HG02870 (cell line): ENCODE measurements at regions not wholly inside any gene's neighbourhood (a gene's known extent, or its start where the extent isn't known, plus 50 kb on each side); places are given as distances from the start of the nearest gene placed in this dataset.

Experiments used
- ATAC-seq: cut with Tn5 transposase; IDR thresholded peaks from one replicate; pipeline ENCODE4 v1.9.1; 2021; ENCODE audit warnings: mild to moderate bottlenecking, moderate library complexity; ENCODE audit not compliant: unreplicated experiment

- ATAC-seq: no peak
Observed at GRCh38 chr1:72851597-72851996, 569.3 kb upstream of the NEGR1 start.

DNA sequence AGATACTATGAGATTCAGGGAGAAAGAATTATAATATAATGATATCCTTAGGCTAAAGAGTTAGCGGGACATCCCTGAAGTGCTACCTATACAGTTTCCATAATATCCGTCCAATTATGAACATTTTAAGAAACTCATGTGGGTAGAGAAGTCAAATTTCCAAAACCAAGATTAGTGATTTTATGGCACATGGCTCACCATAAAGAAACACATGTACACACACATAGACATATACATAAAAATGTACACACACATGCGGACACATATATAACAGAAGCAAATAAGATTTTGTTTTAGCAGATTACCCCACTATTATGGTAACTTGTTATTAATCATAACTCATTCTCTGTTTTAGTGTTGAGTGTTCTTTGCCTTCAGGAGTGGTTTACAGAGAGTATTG, 566.7 kb upstream of the NEGR1 start:
- no peak for ATAC-seq

GRCh38 chr1:72847651-72848050, 565.3 kb upstream of the NEGR1 start:
- ATAC-seq: no peak

DNA sequence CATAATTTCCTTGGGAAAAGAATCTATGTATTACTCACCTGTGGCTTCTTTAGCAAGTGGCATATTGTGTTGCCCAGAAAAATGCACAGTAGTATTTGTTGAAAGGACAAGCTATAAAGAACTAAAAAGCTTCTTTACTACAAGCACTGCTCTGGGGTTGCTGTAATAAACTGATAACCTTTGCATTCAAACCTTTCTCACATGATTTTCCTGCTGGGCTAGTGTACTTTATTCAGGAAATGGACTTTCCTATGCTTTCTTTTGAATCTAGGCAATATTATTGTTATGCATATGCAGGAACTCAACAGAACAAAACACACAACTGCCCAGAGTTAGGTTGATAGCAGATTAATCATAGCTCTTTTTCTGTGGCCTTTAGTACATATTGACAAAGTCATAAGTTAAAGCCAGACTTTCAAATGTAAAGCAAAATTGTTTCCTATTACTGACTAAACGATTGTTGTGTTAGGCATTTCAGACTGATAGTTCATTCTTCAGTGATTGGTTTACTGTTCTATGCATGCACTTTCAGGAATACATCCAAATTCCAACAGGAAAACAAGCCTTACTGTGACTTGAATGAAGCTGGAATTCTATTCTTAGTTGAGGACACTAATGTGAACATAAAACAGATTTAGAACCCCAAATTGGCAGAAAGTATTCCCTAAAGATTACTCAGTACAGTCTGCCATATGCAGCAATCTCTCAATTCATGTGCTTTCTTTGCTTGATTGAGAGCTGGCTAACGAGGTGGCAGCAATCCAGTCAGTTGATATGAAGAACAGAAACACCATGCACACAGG, 564.3 kb upstream of the NEGR1 start:
- no peak for ATAC-seq

DNA sequence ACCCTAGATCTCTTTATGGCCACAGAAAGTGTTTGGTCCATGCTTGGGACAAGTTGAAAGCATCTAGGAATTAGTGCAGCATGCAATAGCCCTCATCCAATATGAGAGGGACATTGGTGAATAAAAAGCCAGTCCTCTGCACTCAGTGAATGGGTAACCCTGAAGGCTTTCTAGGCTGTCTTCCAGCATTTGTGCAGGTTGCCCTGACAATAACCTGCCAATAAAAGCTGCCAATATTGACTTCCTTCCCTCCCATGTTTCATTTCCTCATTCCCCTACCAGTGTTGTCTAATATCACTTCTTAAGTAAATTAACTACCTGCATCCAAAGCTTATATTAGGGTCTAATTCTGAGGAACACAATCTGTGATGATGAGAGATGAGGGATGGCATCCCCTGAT, 563.6 kb upstream of the NEGR1 start:
- ATAC-seq: no peak

- no peak for ATAC-seq
Observed at GRCh38 chr1:72845381-72845780, 563.0 kb upstream of the NEGR1 start.

DNA sequence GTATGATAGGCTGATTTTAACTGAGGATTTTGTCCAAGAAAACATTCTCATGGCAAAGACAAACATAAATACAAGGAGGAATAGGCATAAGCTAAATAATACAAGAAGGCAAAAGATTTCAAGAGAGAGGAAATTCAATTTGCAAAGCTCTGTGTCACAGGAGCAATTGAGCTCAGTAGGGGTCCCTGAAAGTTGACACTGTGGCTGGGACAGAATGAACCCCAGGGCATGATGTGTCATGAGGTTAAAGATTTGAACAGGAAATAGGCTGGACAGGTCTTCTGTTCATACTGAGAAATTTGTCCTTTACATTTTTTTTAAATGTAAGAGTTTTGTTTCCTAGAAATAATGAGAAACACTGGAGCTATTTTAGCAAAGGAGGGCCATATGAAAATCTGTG, 555.4 kb upstream of the NEGR1 start:
- no peak for ATAC-seq

- ATAC-seq: no peak
Observed at GRCh38 chr1:72830606-72831390, 548.5 kb upstream of the NEGR1 start.

DNA sequence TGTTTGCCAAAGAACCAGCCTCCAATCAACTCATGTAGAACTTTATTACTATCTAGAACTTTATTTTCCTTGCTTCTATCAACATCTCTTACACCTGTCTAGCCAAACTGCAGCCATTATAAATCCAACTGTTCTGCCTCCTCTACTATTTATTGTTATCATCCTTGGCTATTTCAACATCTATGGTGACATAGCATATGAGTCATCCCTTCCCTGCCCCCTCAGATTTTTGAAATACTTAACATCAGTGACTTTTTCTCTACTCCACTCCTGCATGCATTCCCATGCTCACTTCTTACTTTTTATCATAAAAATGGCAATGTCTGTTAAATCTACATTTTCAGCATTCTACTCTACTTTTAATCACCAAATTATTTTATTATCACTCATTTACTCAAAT, 544.9 kb upstream of the NEGR1 start:
- no peak for ATAC-seq

DNA sequence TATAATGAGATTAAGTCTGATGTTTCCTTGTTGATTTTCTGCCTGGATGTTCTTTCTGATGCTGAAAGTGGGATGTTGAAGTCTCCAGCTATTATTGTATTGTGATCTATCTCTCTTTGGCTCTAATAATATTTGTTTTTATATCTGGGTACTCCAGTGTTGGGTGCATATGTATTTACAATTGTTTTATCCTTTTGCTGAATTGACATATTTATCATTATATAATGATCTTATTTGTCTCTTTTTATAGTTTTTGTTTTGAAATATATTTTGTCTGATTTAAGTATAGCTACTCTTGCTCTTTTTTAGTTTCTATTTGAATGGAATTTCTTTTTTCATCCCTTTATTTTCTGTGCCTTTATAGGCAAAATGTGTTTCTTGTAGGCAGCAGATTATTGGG, 522.2 kb upstream of the NEGR1 start:
- ATAC-seq: no peak

- no peak for ATAC-seq
Observed at GRCh38 chr1:72781038-72781437, 498.7 kb upstream of the NEGR1 start.

GRCh38 chr1:72780212-72780611, 497.9 kb upstream of the NEGR1 start:
- no peak for ATAC-seq

DNA sequence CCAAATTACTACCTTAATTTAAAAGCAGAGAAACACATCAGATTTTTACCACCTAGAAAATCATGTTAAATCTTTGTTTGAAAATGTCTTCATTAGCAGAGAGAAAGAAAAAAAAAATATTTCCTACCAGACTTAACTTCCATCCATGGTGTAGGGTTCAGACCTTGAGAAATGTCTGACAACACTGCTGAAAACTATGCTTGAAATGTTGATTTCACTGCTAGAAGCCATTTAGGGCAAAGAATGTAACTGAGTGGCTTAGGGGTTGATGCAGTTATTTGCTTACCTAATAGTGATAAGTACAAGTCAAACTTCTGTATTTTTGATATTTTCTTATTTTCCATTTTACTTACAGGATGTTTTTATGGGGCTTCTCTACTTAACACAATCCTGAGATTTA, 495.6 kb upstream of the NEGR1 start:
- no peak for ATAC-seq

GRCh38 chr1:72763481-72763880, 481.1 kb upstream of the NEGR1 start:
- ATAC-seq: no peak

DNA sequence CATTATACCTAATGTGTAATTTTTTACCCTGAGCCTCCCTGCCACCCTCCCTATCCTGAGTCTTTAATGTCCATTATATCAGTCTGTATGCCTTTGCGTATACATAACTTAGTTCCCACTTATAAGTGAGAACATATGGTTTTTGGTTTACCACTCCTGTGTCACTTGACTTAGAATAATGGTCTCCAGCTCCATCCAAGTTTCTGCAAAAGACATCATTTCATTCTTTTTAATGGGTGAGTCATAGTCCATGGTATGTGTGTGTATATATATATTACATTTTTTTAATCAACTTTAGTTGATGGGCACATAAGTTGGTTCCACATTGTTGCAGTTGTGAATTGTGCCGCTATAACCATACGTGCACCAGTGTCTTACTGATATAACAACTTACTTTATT, 477.1 kb upstream of the NEGR1 start:
- no peak for ATAC-seq

DNA sequence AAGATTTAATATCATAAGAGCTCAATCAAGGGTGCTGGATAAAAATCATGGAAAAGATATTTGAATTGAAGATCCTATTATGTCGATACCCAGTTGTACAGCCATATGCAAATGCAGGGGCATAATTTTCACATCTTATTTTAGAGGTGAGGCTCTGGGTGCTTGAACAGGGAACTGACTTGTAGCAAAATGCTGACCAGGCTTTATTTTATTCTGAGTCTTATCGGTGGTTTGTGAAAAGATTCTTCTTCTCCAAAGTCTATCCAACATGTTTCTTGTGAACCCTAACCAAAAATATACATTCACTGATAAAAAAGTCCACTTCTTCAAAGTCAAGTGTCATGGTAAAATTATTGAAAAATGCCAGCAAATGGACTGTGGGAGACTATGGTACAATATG, 475.5 kb upstream of the NEGR1 start:
- no peak for ATAC-seq

DNA sequence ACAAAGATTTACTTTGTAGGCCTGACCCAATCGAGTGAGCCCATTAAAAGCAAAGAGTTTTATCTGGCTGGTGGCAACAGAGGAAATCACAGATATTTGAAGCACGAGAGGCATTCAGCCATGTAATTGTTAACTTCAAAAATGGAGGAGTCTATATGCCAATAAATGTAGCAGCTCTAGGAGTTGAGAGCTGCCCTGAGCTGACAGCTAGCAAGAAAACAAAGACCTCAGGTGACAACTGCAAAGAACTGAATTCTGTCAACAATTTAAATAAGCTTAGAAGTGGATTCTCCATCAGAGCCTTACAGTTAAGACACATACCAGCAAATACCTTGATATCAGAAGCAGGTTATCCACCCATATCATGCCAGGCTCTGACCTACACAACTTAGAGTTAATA, 463.1 kb upstream of the NEGR1 start:
- ATAC-seq: no peak

GRCh38 chr1:72734415-72734814, 452.1 kb upstream of the NEGR1 start:
- ATAC-seq: no peak

GRCh38 chr1:72724951-72725861, 442.9 kb upstream of the NEGR1 start:
- no peak for ATAC-seq

DNA sequence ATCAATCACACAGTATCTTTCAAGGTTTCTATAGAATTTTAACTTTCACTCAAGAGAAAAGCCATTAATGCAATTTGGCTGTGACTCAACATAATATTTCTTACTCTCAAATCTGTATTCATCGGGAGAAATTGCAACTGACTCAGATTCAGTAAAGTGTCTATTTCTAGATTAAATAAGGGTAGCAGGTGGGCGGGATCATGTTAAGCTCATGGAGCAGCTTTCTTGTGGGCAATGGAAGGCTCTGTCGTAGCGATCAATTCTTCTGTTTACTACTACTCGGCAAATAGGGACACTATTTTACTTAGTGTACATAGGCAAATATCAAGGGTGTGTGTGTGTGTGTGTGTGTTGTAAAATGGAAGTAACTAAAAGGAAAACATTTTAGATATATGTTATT, 423.6 kb upstream of the NEGR1 start:
- ATAC-seq: no peak

- no peak for ATAC-seq
Observed at GRCh38 chr1:72704841-72705477, 422.6 kb upstream of the NEGR1 start.
